ENCODE measurements at regions not wholly inside any gene's neighbourhood (a gene's known extent, or its start where the extent isn't known, plus 50 kb on each side); places are given as distances from the start of the nearest gene placed in this dataset.

- ChIA-PET POLR2A (no interaction called here), CTCF (no interaction called here)
- H3K9me3 ChIP-seq (ENCODE audit: control insufficient read depth in 1 of 2, insufficient read depth in 1 of 2, low read length in 2 of 2), result no peaks in the 10 kb centered on the region
- no peak overlapping the region for H3K27ac ChIP-seq (ENCODE audit: low read depth in 1 of 2, low read length in 2 of 2)
- DNase-seq (no peak), ATAC-seq (ENCODE audit: poor library complexity) (no peak)
- intact Hi-C loops (cut with DNase I, micrococcal nuclease), result no loop called here
- no peak overlapping the region for H3K4me3 ChIP-seq (ENCODE audit: low read length)
- H3K4me1 ChIP-seq (ENCODE audit: insufficient read depth, low read length), result no peaks in the 10 kb centered on the region
- no peaks in the 10 kb centered on the region for H3K27me3 Mint-ChIP-seq
- H3K9me3 Mint-ChIP-seq, result no peaks in the 10 kb centered on the region
- H3K4me3 Mint-ChIP-seq, result no peak overlapping the region
- TF ChIP-seq, protein P1, sequence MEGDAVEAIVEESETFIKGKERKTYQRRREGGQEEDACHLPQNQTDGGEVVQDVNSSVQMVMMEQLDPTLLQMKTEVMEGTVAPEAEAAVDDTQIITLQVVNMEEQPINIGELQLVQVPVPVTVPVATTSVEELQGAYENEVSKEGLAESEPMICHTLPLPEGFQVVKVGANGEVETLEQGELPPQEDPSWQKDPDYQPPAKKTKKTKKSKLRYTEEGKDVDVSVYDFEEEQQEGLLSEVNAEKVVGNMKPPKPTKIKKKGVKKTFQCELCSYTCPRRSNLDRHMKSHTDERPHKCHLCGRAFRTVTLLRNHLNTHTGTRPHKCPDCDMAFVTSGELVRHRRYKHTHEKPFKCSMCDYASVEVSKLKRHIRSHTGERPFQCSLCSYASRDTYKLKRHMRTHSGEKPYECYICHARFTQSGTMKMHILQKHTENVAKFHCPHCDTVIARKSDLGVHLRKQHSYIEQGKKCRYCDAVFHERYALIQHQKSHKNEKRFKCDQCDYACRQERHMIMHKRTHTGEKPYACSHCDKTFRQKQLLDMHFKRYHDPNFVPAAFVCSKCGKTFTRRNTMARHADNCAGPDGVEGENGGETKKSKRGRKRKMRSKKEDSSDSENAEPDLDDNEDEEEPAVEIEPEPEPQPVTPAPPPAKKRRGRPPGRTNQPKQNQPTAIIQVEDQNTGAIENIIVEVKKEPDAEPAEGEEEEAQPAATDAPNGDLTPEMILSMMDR (IDR thresholded peaks at IDR 0.05), result no peak
- H3K4me1 Mint-ChIP-seq (ENCODE audit: low read depth), result no peaks in the 10 kb centered on the region
- H3K36me3 Mint-ChIP-seq (ENCODE audit: low read depth), result no peaks in the 10 kb centered on the region
- H3K27ac Mint-ChIP-seq, result no peak overlapping the region
- H3K36me3 ChIP-seq (ENCODE audit: insufficient read depth, low read length), result no peaks in the 10 kb centered on the region
- H3K27me3 ChIP-seq (ENCODE audit: control insufficient read depth in 1 of 2, insufficient read depth in 2 of 2, low read length in 2 of 2), result no peaks in the 10 kb centered on the region
These were observed 51.1 kb upstream of the RBM15 start for GRCh38 chr1:110288111-110288510.
